Brain microvascular endothelial cell (primary cell): ENCODE measurements at regions not wholly inside any gene's neighbourhood (a gene's known extent, or its start where the extent isn't known, plus 50 kb on each side); places are given as distances from the start of the nearest gene placed in this dataset.

Experiments used
- DNase-seq: peaks from one replicate; pipeline ENCODE4 v3.0.0-alpha.2; 2020
- H3K27ac ChIP-seq: fragments of 250-450 bp; sonication (Bioruptor Pico); 2 replicates; pipeline ENCODE4 v1.5.1; 2020; ENCODE audit warnings: mild to moderate bottlenecking, moderate library complexity
- H3K27me3 ChIP-seq: fragments of 250-450 bp; sonication (Bioruptor Pico); replicated peaks from 2 replicates; pipeline ENCODE4 v1.5.1; 2020; ENCODE audit warnings: mild to moderate bottlenecking
- H3K36me3 ChIP-seq: fragments of 250-450 bp; sonication (Bioruptor Pico); replicated peaks from 2 replicates; pipeline ENCODE4 v1.5.1; 2020; ENCODE audit warnings: mild to moderate bottlenecking
- H3K4me3 ChIP-seq: 2 replicates; pipeline ENCODE4 v1.5.1; 2011; ENCODE audit warnings: low read depth, mild to moderate bottlenecking, control low read depth, low read length, moderate library complexity
- in situ Hi-C: cut with HindIII; loops from 2 replicates; pipeline ENCODE4 v1.10.0; 2017; ENCODE audit warnings: low sequenced_read_pairs, low pct_ligation_motif_present
- TF ChIP-seq, protein P1 (sequence below): IDR thresholded peaks from 2 replicates; pipeline ENCODE4 v1.5.1; 2011; ENCODE audit warnings: low read depth, mild to moderate bottlenecking, moderate library complexity, low read length, control low read depth, inconsistent platforms; ENCODE audit errors: missing control alignments

DNA sequence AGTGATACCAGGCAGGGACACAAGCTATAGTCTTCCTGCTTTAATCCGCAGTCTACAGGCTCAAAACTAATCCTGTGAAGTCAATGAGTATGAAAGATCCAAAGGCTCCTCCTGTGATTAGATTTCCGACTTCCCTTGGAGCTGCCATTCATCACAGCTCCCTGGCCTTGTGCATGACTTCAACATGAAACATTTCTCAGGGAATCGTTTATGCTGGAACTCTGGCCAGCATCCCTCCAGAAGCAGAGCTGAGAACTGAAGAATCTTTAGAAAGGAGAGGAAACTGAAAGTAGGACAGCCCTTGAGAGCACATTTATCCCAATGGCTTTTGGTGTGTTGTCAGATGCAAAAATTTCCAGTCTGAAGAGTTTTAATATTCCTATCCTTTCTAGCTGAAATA is 84.3 kb upstream of the SESTD1 start:
- H3K27ac ChIP-seq = no peak overlapping the region
- TF ChIP-seq, protein P1, sequence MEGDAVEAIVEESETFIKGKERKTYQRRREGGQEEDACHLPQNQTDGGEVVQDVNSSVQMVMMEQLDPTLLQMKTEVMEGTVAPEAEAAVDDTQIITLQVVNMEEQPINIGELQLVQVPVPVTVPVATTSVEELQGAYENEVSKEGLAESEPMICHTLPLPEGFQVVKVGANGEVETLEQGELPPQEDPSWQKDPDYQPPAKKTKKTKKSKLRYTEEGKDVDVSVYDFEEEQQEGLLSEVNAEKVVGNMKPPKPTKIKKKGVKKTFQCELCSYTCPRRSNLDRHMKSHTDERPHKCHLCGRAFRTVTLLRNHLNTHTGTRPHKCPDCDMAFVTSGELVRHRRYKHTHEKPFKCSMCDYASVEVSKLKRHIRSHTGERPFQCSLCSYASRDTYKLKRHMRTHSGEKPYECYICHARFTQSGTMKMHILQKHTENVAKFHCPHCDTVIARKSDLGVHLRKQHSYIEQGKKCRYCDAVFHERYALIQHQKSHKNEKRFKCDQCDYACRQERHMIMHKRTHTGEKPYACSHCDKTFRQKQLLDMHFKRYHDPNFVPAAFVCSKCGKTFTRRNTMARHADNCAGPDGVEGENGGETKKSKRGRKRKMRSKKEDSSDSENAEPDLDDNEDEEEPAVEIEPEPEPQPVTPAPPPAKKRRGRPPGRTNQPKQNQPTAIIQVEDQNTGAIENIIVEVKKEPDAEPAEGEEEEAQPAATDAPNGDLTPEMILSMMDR = no peak
- H3K27me3 ChIP-seq = no peaks in the 10 kb centered on the region
- H3K36me3 ChIP-seq = no peaks in the 10 kb centered on the region
- H3K4me3 ChIP-seq = no peak overlapping the region
- no peak for DNase-seq
- in situ Hi-C loops = no loop called here

DNA sequence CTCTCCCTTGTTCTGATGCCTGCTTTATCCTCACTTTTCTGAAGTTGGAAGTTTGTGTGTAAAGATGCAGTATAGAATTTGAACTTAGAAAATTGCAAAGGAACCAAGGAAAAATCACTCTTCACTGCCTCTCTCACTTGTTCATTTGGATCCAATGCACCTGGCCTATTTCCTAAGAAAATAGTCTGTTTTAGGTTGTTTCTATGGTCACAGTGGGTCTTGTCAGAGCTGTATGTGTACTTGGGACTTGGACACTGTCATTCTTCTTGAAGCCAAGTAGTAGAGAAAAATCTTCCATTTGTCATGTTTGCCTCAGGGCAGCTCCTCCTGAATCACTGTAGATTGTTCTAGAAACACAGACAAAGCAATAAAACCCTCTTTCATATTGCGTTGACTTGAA is 80.3 kb upstream of the SESTD1 start:
- TF ChIP-seq, protein P1 = no peak
- Histone ChIP-seq H3K4me3 (no peak overlapping the region), H3K27me3 (no peaks in the 10 kb centered on the region), H3K27ac (no peak overlapping the region), H3K36me3 (no peaks in the 10 kb centered on the region)
- in situ Hi-C loops = no loop called here
- no peak for DNase-seq

DNA sequence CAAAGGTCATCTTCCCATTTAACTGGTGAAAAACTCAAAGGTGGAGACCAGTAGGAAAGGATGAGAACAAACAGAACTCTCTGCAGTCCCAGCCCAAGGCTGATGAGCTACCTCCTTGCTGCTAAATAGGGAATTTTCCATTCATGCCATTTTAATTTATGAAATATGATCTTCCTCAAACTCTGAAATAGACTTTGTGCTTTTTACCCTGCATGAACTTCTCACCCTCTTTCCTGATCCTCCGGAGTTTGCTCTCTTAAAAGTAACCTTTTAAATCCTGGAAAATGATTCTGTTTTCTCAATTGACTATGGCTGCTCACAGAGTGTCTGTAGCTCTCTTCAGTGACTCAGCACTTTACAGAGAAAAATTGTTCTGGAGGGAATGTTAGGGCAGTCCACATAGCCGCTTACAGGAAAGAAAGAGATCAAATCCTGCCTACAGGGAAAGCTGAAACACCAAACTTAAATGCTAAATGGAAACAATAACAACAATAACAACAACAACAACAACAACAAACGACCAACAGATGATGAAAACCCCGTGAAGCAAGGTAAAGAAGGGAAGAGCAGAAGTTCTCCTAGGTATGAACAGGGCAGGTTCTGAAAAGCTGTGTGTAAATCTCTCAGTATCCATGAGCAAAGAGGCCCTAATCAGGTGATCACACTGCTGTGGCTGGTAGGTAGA is 79.8 kb upstream of the SESTD1 start:
- no peak overlapping the region for H3K4me3 ChIP-seq
- peak; percentile 20 for DNase-seq
- in situ Hi-C loops = no loop called here
- TF ChIP-seq, protein P1 = no peak
- no peaks in the 10 kb centered on the region for H3K27me3 ChIP-seq
- H3K27ac ChIP-seq = no peak overlapping the region
- no peaks in the 10 kb centered on the region for H3K36me3 ChIP-seq

DNA sequence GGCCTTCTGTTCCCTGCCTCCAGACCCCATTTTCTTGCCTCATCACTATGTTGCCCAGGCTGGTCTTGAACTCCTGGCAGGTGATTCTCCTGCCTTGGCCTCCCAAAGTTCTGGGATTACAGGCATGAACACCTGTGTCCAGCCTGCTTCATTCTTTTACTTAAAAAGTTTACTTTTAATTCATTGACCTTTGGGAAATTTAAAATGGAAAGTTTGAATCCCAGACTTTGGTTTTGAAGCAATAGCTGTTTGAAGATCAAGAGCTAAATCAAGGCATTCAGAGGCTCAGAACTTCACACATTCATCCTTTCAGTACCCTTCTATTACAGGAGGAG is 79.3 kb upstream of the SESTD1 start:
- DNase-seq = no peak
- in situ Hi-C loops = no loop called here
- no peak overlapping the region for H3K4me3 ChIP-seq
- H3K27ac ChIP-seq = no peak overlapping the region
- no peaks in the 10 kb centered on the region for H3K27me3 ChIP-seq
- no peaks in the 10 kb centered on the region for H3K36me3 ChIP-seq
- TF ChIP-seq, protein P1 = no peak

DNA sequence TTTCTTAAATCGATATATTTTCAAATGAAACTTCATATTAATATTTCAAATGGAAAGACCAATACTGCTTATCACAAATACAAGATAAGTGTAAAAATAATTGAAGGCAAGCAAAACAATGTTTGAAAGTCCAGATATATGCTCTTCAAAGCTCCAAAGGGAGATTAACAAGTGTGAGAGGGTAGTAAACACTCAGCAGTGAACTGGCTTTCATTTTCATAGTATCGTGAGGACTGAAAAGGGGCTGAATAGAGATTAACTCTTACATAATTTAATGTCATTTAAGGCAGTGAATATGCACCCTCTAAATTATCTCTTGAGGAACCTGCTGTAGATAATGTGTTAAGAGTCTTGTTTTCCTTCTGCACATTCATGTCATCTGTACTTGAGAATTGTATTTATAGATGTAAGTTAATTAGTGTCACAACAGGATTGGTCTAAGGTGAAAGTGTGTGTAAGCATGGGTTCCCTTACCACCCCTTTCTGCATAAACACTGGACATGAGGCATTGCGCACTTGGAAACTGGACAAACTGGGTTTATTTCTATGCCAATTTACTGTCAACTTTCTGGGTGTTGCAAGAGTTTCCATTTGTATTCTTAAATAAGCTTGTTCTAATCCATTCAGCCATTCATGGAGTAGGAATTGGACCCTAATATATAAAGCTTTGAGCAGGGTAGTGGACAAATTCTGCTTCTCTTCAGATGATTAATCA is 76.7 kb upstream of the SESTD1 start:
- Histone ChIP-seq H3K27me3 (no peaks in the 10 kb centered on the region), H3K36me3 (no peaks in the 10 kb centered on the region), H3K4me3 (no peak overlapping the region), H3K27ac (no peak overlapping the region)
- in situ Hi-C loops = no loop called here
- DNase-seq = no peak
- TF ChIP-seq, protein P1 = no peak
